SK-N-SH (cell line): ENCODE measurements at regions not wholly inside any gene's neighbourhood (a gene's known extent, or its start where the extent isn't known, plus 50 kb on each side); places are given as distances from the start of the nearest gene placed in this dataset.

Experiments
- CTCF ChIP-seq: fragments of 200-600 bp; sonication (generic); IDR thresholded peaks from 2 replicates; pipeline ENCODE4 v1.6.1; 2017; ENCODE audit warnings: antibody characterized with exemption, mild to moderate bottlenecking, moderate library complexity
- FOXM1 ChIP-seq: IDR thresholded peaks from 2 replicates; pipeline ENCODE4 v1.4.0; 2012; ENCODE audit warnings: low read depth, mild to moderate bottlenecking
- GABPA ChIP-seq: IDR thresholded peaks from 2 replicates; pipeline ENCODE4 v1.4.0; 2012; ENCODE audit warnings: low read depth, mild to moderate bottlenecking
- MAX ChIP-seq: IDR thresholded peaks from 2 replicates; pipeline ENCODE4 v1.4.0; 2012; ENCODE audit warnings: low read depth
- MXI1 ChIP-seq: IDR thresholded peaks from 2 replicates; pipeline ENCODE4 v1.6.1; 2012; ENCODE audit warnings: mild to moderate bottlenecking, low read depth, low read length, improper control_type of control experiment
- POLR2AphosphoS5 ChIP-seq: IDR thresholded peaks from 2 replicates; pipeline ENCODE4 v1.6.1; 2012; ENCODE audit warnings: low read depth, low read length
- RAD21 ChIP-seq: IDR thresholded peaks from 2 replicates; pipeline ENCODE4 v1.6.1; 2012; ENCODE audit warnings: mild to moderate bottlenecking, low read length
- REST ChIP-seq: IDR thresholded peaks from 2 replicates; pipeline ENCODE4 v1.6.1; 2012; ENCODE audit warnings: mild to moderate bottlenecking, low read depth, low read length, moderate library complexity
- RFX5 ChIP-seq: IDR thresholded peaks from 2 replicates; pipeline ENCODE4 v1.6.1; 2012; ENCODE audit warnings: mild to moderate bottlenecking, improper control_type of control experiment, low read length
- YY1 ChIP-seq: IDR thresholded peaks from 2 replicates; pipeline ENCODE4 v1.4.0; 2012; ENCODE audit warnings: low read depth, mild to moderate bottlenecking

- TF ChIP-seq CTCF, result no peak
- no peak for TF ChIP-seq REST
- TF ChIP-seq FOXM1, result no peak
- no peak for TF ChIP-seq POLR2AphosphoS5
- no peak for TF ChIP-seq RFX5
- no peak for TF ChIP-seq YY1
- TF ChIP-seq GABPA, result no peak
- TF ChIP-seq MAX, result no peak
- TF ChIP-seq MXI1, result no peak
- no peak for TF ChIP-seq RAD21
Measured at GRCh38 chr18:78082816-78083215, 833.2 kb downstream of the GALR1 start.
